Osteoblast (primary cell): ENCODE measurements at regions not wholly inside any gene's neighbourhood (a gene's known extent, or its start where the extent isn't known, plus 50 kb on each side); places are given as distances from the start of the nearest gene placed in this dataset.
A peak's percentile ranks its signal among the peaks of the same experiment; 100 is the strongest.

Experiments used
- DNase-seq: peaks from one replicate; pipeline ENCODE4 v3.0.0; 2011; ENCODE audit warnings: low spot score, mixed read lengths; ENCODE audit not compliant: insufficient read length; ENCODE audit errors: missing footprints
- H2AFZ ChIP-seq: 2 replicates; pipeline ENCODE4 v1.6.0; 2011; ENCODE audit warnings: mild to moderate bottlenecking, low read length
- H3K27ac ChIP-seq: 2 replicates; pipeline ENCODE4 v1.5.1; 2011; ENCODE audit warnings: mild to moderate bottlenecking, low read depth, low read length, moderate library complexity
- H3K27me3 ChIP-seq: 2 replicates; pipeline ENCODE4 v1.6.0; 2012; ENCODE audit warnings: mild to moderate bottlenecking, control low read depth, inconsistent platforms, low read length, moderate library complexity; ENCODE audit not compliant: insufficient read depth
- H3K36me3 ChIP-seq: 2 replicates; pipeline ENCODE4 v1.5.1; 2011; ENCODE audit warnings: mild to moderate bottlenecking, low read length, control low read depth, moderate library complexity; ENCODE audit not compliant: insufficient read depth
- H3K4me1 ChIP-seq: 2 replicates; pipeline ENCODE4 v1.5.1; 2011; ENCODE audit warnings: mild to moderate bottlenecking, low read length, control low read depth, moderate library complexity; ENCODE audit not compliant: insufficient read depth
- H3K4me2 ChIP-seq: 2 replicates; pipeline ENCODE4 v1.6.0; 2011; ENCODE audit warnings: mild to moderate bottlenecking, low read length; ENCODE audit not compliant: insufficient read depth
- H3K4me3 ChIP-seq: fragments of 200-600 bp; sonication (generic); 3 replicates; pipeline ENCODE4 v1.5.1; 2012; ENCODE audit warnings: mild to moderate bottlenecking, low read length, inconsistent platforms; ENCODE audit not compliant: insufficient read depth
- H3K79me2 ChIP-seq: 2 replicates; pipeline ENCODE4 v1.6.0; 2012; ENCODE audit warnings: mild to moderate bottlenecking, low read length, control low read depth, inconsistent platforms; ENCODE audit not compliant: insufficient read depth
- H3K9me3 ChIP-seq: 2 replicates; pipeline ENCODE4 v1.5.1; 2011; ENCODE audit warnings: low read depth, low read length, control low read depth
- H4K20me1 ChIP-seq: 2 replicates; pipeline ENCODE4 v1.6.0; 2012; ENCODE audit warnings: mild to moderate bottlenecking, low read length, control low read depth; ENCODE audit not compliant: insufficient read depth
- TF ChIP-seq, protein P1 (sequence below): IDR thresholded peaks from 2 replicates; pipeline ENCODE4 v1.5.1; 2011; ENCODE audit warnings: mild to moderate bottlenecking, low read depth, low read length, moderate library complexity; ENCODE audit errors: extremely low read depth

DNA sequence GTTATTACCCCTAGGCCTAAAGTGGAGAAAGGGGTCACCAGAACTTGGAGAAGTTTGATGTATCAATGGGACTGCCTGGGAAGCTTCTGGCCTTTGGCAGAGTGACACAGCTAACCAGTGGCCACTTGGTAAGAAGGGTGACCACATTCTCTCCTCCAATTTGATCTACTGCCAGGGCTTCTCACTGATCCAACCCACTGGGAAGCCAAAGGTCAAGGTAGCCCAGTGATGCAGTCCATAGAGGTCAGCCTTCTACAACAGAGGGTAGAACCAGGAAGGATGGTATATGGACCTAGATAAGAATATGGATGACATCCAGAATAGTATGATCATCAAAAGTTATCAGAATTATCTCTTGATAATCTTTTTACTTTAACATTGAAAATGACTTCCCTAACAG lies 493.6 kb downstream of the NYAP2 start:
- Histone ChIP-seq H2AFZ (no peak overlapping the region), H3K79me2 (no peaks in the 10 kb centered on the region), H3K4me2 (no peak overlapping the region), H3K4me1 (peaks cover 7% of the 10 kb centered on the region), H3K27ac (no peak overlapping the region), H3K36me3 (no peaks in the 10 kb centered on the region), H3K9me3 (no peaks in the 10 kb centered on the region), H3K27me3 (no peaks in the 10 kb centered on the region), H4K20me1 (no peaks in the 10 kb centered on the region), H3K4me3 (no peak overlapping the region)
- DNase-seq = no peak
- TF ChIP-seq, protein P1, sequence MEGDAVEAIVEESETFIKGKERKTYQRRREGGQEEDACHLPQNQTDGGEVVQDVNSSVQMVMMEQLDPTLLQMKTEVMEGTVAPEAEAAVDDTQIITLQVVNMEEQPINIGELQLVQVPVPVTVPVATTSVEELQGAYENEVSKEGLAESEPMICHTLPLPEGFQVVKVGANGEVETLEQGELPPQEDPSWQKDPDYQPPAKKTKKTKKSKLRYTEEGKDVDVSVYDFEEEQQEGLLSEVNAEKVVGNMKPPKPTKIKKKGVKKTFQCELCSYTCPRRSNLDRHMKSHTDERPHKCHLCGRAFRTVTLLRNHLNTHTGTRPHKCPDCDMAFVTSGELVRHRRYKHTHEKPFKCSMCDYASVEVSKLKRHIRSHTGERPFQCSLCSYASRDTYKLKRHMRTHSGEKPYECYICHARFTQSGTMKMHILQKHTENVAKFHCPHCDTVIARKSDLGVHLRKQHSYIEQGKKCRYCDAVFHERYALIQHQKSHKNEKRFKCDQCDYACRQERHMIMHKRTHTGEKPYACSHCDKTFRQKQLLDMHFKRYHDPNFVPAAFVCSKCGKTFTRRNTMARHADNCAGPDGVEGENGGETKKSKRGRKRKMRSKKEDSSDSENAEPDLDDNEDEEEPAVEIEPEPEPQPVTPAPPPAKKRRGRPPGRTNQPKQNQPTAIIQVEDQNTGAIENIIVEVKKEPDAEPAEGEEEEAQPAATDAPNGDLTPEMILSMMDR = no peak

DNA sequence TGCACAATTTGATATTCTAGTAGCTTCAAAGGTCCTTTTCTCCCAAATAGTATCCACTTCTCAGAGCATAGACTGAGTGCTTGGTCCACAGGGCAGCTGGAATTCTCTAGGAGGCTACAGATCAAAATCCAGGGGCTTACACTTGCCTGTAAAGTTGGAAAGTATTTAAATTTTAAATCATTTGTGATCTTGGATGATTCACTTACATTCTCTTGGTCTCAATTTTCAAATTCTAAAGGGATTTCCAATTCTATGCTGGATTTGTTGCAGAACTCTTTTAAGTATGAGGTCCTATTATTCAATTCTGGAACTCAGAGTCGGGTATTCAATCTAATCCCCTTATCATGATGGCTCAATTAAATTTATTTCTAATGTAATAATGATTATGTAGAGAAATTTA lies 492.3 kb downstream of the NYAP2 start:
- Histone ChIP-seq H4K20me1 (no peaks in the 10 kb centered on the region), H3K27me3 (no peaks in the 10 kb centered on the region), H3K4me3 (no peak overlapping the region), H3K79me2 (no peaks in the 10 kb centered on the region), H3K27ac (no peak overlapping the region), H3K36me3 (no peaks in the 10 kb centered on the region), H3K4me2 (no peak overlapping the region), H2AFZ (no peak overlapping the region), H3K9me3 (no peaks in the 10 kb centered on the region), H3K4me1 (peaks cover 7% of the 10 kb centered on the region)
- no peak for DNase-seq
- TF ChIP-seq, protein P1 = no peak

GRCh38 chr2:225891013-225891412 lies 491.5 kb downstream of the NYAP2 start:
- TF ChIP-seq, protein P1 = no peak
- H4K20me1 ChIP-seq = no peaks in the 10 kb centered on the region
- no peak for DNase-seq
- H3K27ac ChIP-seq = no peak overlapping the region
- H2AFZ ChIP-seq = no peak overlapping the region
- H3K27me3 ChIP-seq = no peaks in the 10 kb centered on the region
- H3K4me3 ChIP-seq = no peak overlapping the region
- H3K4me2 ChIP-seq = no peak overlapping the region
- no peaks in the 10 kb centered on the region for H3K9me3 ChIP-seq
- H3K4me1 ChIP-seq = peaks cover 7% of the 10 kb centered on the region
- H3K79me2 ChIP-seq = no peaks in the 10 kb centered on the region
- no peaks in the 10 kb centered on the region for H3K36me3 ChIP-seq

DNA sequence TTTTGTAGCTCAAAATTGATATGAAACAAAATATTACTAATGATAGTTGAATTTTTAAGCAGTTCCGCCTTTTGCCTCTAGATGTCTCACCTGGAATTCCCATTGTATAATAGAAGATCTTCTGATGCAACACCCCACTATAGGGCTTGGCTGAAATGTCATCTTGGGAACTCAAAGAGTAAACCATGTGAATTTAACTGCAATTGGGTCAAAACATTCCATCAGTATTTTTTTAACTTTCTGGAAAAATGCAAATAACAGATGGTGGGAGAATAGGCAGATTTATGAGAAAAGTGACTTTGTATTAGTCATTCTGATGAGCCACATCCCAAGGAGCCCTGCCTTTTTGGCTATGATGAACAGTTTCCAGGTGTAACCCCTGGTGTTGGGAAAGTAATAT lies 489.9 kb downstream of the NYAP2 start:
- H3K4me3 ChIP-seq = no peak overlapping the region
- H4K20me1 ChIP-seq = no peaks in the 10 kb centered on the region
- no peak for DNase-seq
- peak overlapping the region; percentile 18 for H3K27ac ChIP-seq
- no peaks in the 10 kb centered on the region for H3K27me3 ChIP-seq
- H3K4me2 ChIP-seq = no peak overlapping the region
- TF ChIP-seq, protein P1 = peak; percentile 74
- no peaks in the 10 kb centered on the region for H3K36me3 ChIP-seq
- no peaks in the 10 kb centered on the region for H3K9me3 ChIP-seq
- no peak overlapping the region for H2AFZ ChIP-seq
- peaks cover 3% of the 10 kb centered on the region for H3K4me1 ChIP-seq
- H3K79me2 ChIP-seq = no peaks in the 10 kb centered on the region
